Activated naive CD8-positive, alpha-beta T cell treated with anti-CD3 and anti-CD28 coated beads, Interleukin-2, amount 50 U/mL, for 24 hours (primary cell): ENCODE measurements at regions not wholly inside any gene's neighbourhood (a gene's known extent, or its start where the extent isn't known, plus 50 kb on each side); places are given as distances from the start of the nearest gene placed in this dataset.
A peak's percentile ranks its signal among the peaks of the same experiment; 100 is the strongest.

Experiments used
- ATAC-seq: fragments of 150-1000 bp; cut with Tn5 transposase; one replicate; pipeline ENCODE4 v1.10.0; 2021
- DNase-seq: peaks from one replicate; pipeline ENCODE4 v3.0.0; 2021
- H3K27ac Mint-ChIP-seq: one replicate; pipeline ENCODE4 v1.8.0; 2021; ENCODE audit warnings: mild to moderate bottlenecking, mixed read lengths
- H3K27me3 Mint-ChIP-seq: one replicate; pipeline ENCODE4 v1.8.0; 2021; ENCODE audit warnings: mixed read lengths
- H3K36me3 Mint-ChIP-seq: one replicate; pipeline ENCODE4 v1.8.0; 2021; ENCODE audit warnings: low read depth, mixed read lengths
- H3K4me1 Mint-ChIP-seq: one replicate; pipeline ENCODE4 v1.8.0; 2021; ENCODE audit warnings: mixed read lengths
- H3K4me3 Mint-ChIP-seq: one replicate; pipeline ENCODE4 v1.8.0; 2021; ENCODE audit warnings: mild to moderate bottlenecking, moderate library complexity, mixed read lengths
- H3K9me3 Mint-ChIP-seq: one replicate; pipeline ENCODE4 v1.8.0; 2021; ENCODE audit warnings: mixed read lengths

- no peak for ATAC-seq
- H3K4me1 Mint-ChIP-seq = no peaks in the 10 kb centered on the region
- H3K9me3 Mint-ChIP-seq = no peaks in the 10 kb centered on the region
- H3K27ac Mint-ChIP-seq = no peak overlapping the region
- H3K4me3 Mint-ChIP-seq = no peak overlapping the region
- no peaks in the 10 kb centered on the region for H3K36me3 Mint-ChIP-seq
- DNase-seq = no peak
- no peaks in the 10 kb centered on the region for H3K27me3 Mint-ChIP-seq
Observed at GRCh38 chr6:134491477-134491876, 173.6 kb upstream of the SGK1 start.

- Mint-ChIP-seq H3K9me3 (no peaks in the 10 kb centered on the region), H3K27ac (no peak overlapping the region), H3K27me3 (no peaks in the 10 kb centered on the region), H3K4me1 (peaks cover 5% of the 10 kb centered on the region), H3K36me3 (no peaks in the 10 kb centered on the region), H3K4me3 (no peak overlapping the region)
- no peak for DNase-seq
- no peak for ATAC-seq
Observed at GRCh38 chr6:134482593-134483270, 164.8 kb upstream of the SGK1 start.

- H3K36me3 Mint-ChIP-seq = no peaks in the 10 kb centered on the region
Observed at GRCh38 chr6:134481966-134482365, 164.1 kb upstream of the SGK1 start.

GRCh38 chr6:134480593-134480992, 162.7 kb upstream of the SGK1 start:
- ATAC-seq = no peak

More at GRCh38 chr6:134481966-134482365, 164.1 kb upstream of the SGK1 start:
- H3K27me3 Mint-ChIP-seq = no peaks in the 10 kb centered on the region
- ATAC-seq (no peak), DNase-seq (no peak)
- no peaks in the 10 kb centered on the region for H3K9me3 Mint-ChIP-seq
- no peak overlapping the region for H3K4me3 Mint-ChIP-seq
- no peak overlapping the region for H3K27ac Mint-ChIP-seq
- H3K4me1 Mint-ChIP-seq = peaks cover 5% of the 10 kb centered on the region

GRCh38 chr6:134478764-134479399, 161.0 kb upstream of the SGK1 start:
- DNase-seq (no peak), ATAC-seq (peak; percentile 33)
- peak overlapping the region; percentile 3 for H3K27ac Mint-ChIP-seq
- no peak overlapping the region for H3K4me3 Mint-ChIP-seq
- no peaks in the 10 kb centered on the region for H3K9me3 Mint-ChIP-seq
- no peaks in the 10 kb centered on the region for H3K36me3 Mint-ChIP-seq
- no peaks in the 10 kb centered on the region for H3K27me3 Mint-ChIP-seq
- H3K4me1 Mint-ChIP-seq = peaks cover 5% of the 10 kb centered on the region

More at GRCh38 chr6:134480593-134480992, 162.7 kb upstream of the SGK1 start:
- no peak for DNase-seq
- H3K36me3 Mint-ChIP-seq = no peaks in the 10 kb centered on the region
- no peaks in the 10 kb centered on the region for H3K27me3 Mint-ChIP-seq
- no peaks in the 10 kb centered on the region for H3K9me3 Mint-ChIP-seq
- no peak overlapping the region for H3K4me3 Mint-ChIP-seq
- H3K4me1 Mint-ChIP-seq = peaks cover 5% of the 10 kb centered on the region
- no peak overlapping the region for H3K27ac Mint-ChIP-seq

GRCh38 chr6:134477991-134478635, 160.2 kb upstream of the SGK1 start:
- ATAC-seq (no peak), DNase-seq (no peak)
- Mint-ChIP-seq H3K4me1 (peaks cover 5% of the 10 kb centered on the region), H3K9me3 (no peaks in the 10 kb centered on the region), H3K36me3 (no peaks in the 10 kb centered on the region), H3K27me3 (no peaks in the 10 kb centered on the region), H3K27ac (no peak overlapping the region), H3K4me3 (no peak overlapping the region)

GRCh38 chr6:134474955-134475354, 157.0 kb upstream of the SGK1 start:
- no peak for ATAC-seq
- Mint-ChIP-seq H3K36me3 (no peaks in the 10 kb centered on the region), H3K27ac (no peak overlapping the region), H3K9me3 (no peaks in the 10 kb centered on the region), H3K27me3 (no peaks in the 10 kb centered on the region), H3K4me3 (no peak overlapping the region), H3K4me1 (peaks cover 5% of the 10 kb centered on the region)
- DNase-seq = no peak

GRCh38 chr6:134472661-134473060, 154.7 kb upstream of the SGK1 start:
- Mint-ChIP-seq H3K27me3 (no peaks in the 10 kb centered on the region), H3K36me3 (no peaks in the 10 kb centered on the region), H3K9me3 (no peaks in the 10 kb centered on the region), H3K4me3 (no peak overlapping the region), H3K27ac (no peak overlapping the region), H3K4me1 (no peaks in the 10 kb centered on the region)
- no peak for ATAC-seq
- no peak for DNase-seq

GRCh38 chr6:134472046-134472445, 154.1 kb upstream of the SGK1 start:
- H3K27ac Mint-ChIP-seq = no peak overlapping the region
- no peaks in the 10 kb centered on the region for H3K9me3 Mint-ChIP-seq
- no peaks in the 10 kb centered on the region for H3K27me3 Mint-ChIP-seq
- H3K4me1 Mint-ChIP-seq = no peaks in the 10 kb centered on the region
- H3K36me3 Mint-ChIP-seq = no peaks in the 10 kb centered on the region
- DNase-seq (no peak), ATAC-seq (no peak)
- H3K4me3 Mint-ChIP-seq = no peak overlapping the region

- H3K27me3 Mint-ChIP-seq = no peaks in the 10 kb centered on the region
- H3K36me3 Mint-ChIP-seq = no peaks in the 10 kb centered on the region
- H3K4me3 Mint-ChIP-seq = no peak overlapping the region
- DNase-seq (no peak), ATAC-seq (no peak)
- no peak overlapping the region for H3K27ac Mint-ChIP-seq
- no peaks in the 10 kb centered on the region for H3K4me1 Mint-ChIP-seq
- H3K9me3 Mint-ChIP-seq = no peaks in the 10 kb centered on the region
Observed at GRCh38 chr6:134470457-134470975, 152.6 kb upstream of the SGK1 start.

- Mint-ChIP-seq H3K4me1 (no peaks in the 10 kb centered on the region), H3K27ac (no peak overlapping the region), H3K4me3 (no peak overlapping the region), H3K36me3 (no peaks in the 10 kb centered on the region), H3K27me3 (no peaks in the 10 kb centered on the region), H3K9me3 (no peaks in the 10 kb centered on the region)
- DNase-seq (no peak), ATAC-seq (no peak)
Observed at GRCh38 chr6:134469702-134470456, 152.0 kb upstream of the SGK1 start.

- no peak for ATAC-seq
- Mint-ChIP-seq H3K4me3 (no peak overlapping the region), H3K27ac (no peak overlapping the region), H3K4me1 (peaks cover 9% of the 10 kb centered on the region), H3K36me3 (no peaks in the 10 kb centered on the region), H3K27me3 (no peaks in the 10 kb centered on the region), H3K9me3 (no peaks in the 10 kb centered on the region)
- no peak for DNase-seq
Observed at GRCh38 chr6:134468633-134469032, 150.7 kb upstream of the SGK1 start.

GRCh38 chr6:134467620-134468019, 149.7 kb upstream of the SGK1 start:
- no peaks in the 10 kb centered on the region for H3K9me3 Mint-ChIP-seq
- peaks cover 9% of the 10 kb centered on the region for H3K4me1 Mint-ChIP-seq

GRCh38 chr6:134466771-134467525, 149.0 kb upstream of the SGK1 start:
- H3K9me3 Mint-ChIP-seq = no peaks in the 10 kb centered on the region
- H3K27me3 Mint-ChIP-seq = no peaks in the 10 kb centered on the region
- H3K27ac Mint-ChIP-seq = no peak overlapping the region
- no peaks in the 10 kb centered on the region for H3K36me3 Mint-ChIP-seq
- DNase-seq (no peak), ATAC-seq (no peak)
- peaks cover 9% of the 10 kb centered on the region for H3K4me1 Mint-ChIP-seq
- no peak overlapping the region for H3K4me3 Mint-ChIP-seq

More at GRCh38 chr6:134467620-134468019, 149.7 kb upstream of the SGK1 start:
- DNase-seq (no peak), ATAC-seq (no peak)
- Mint-ChIP-seq H3K27me3 (no peaks in the 10 kb centered on the region), H3K27ac (no peak overlapping the region), H3K4me3 (no peak overlapping the region), H3K36me3 (no peaks in the 10 kb centered on the region)
